ENCODE measurements at regions not wholly inside any gene's neighbourhood (a gene's known extent, or its start where the extent isn't known, plus 50 kb on each side); places are given as distances from the start of the nearest gene placed in this dataset.

DNA sequence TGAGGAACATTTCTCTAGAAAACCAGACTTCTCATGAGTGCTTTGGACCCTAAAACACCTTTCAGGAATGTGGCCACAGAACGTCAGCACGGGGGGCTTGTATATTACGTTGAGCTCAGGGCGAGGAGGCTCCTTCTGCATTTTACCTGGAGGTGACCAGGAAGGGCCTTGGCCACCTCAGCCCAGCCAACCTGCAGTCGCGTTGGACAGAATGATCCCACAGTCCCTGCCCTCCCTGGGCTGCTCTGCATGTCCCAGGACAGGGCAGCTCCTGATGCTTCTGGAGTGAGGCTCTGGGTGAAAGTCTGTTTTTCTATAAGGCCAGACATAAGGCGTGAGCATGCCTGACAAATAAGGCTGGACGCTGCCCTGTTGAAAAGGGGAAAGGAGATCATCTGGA is 121.9 kb downstream of the NDUFA10 start:
- TF ChIP-seq, protein P1, sequence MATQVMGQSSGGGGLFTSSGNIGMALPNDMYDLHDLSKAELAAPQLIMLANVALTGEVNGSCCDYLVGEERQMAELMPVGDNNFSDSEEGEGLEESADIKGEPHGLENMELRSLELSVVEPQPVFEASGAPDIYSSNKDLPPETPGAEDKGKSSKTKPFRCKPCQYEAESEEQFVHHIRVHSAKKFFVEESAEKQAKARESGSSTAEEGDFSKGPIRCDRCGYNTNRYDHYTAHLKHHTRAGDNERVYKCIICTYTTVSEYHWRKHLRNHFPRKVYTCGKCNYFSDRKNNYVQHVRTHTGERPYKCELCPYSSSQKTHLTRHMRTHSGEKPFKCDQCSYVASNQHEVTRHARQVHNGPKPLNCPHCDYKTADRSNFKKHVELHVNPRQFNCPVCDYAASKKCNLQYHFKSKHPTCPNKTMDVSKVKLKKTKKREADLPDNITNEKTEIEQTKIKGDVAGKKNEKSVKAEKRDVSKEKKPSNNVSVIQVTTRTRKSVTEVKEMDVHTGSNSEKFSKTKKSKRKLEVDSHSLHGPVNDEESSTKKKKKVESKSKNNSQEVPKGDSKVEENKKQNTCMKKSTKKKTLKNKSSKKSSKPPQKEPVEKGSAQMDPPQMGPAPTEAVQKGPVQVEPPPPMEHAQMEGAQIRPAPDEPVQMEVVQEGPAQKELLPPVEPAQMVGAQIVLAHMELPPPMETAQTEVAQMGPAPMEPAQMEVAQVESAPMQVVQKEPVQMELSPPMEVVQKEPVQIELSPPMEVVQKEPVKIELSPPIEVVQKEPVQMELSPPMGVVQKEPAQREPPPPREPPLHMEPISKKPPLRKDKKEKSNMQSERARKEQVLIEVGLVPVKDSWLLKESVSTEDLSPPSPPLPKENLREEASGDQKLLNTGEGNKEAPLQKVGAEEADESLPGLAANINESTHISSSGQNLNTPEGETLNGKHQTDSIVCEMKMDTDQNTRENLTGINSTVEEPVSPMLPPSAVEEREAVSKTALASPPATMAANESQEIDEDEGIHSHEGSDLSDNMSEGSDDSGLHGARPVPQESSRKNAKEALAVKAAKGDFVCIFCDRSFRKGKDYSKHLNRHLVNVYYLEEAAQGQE (IDR thresholded peaks at IDR 0.05; ENCODE audit: insufficient read depth in 1 of 2, low read depth in 2 of 2, low read length in 2 of 2): no peak
- TF ChIP-seq TAF1 (IDR thresholded peaks at IDR 0.05; ENCODE audit: borderline replicate concordance, insufficient read depth, low read length) (no peak), FOXP2 (optimal IDR thresholded peaks at IDR 0.05; ENCODE audit: borderline replicate concordance, extremely low read depth, extremely low read length, insufficient read depth) (no peak), POLR2AphosphoS5 (IDR thresholded peaks at IDR 0.05; ENCODE audit: low read depth, low read length) (no peak), SIN3A (IDR thresholded peaks at IDR 0.05; ENCODE audit: borderline replicate concordance, insufficient read depth, low read length) (no peak)

DNA sequence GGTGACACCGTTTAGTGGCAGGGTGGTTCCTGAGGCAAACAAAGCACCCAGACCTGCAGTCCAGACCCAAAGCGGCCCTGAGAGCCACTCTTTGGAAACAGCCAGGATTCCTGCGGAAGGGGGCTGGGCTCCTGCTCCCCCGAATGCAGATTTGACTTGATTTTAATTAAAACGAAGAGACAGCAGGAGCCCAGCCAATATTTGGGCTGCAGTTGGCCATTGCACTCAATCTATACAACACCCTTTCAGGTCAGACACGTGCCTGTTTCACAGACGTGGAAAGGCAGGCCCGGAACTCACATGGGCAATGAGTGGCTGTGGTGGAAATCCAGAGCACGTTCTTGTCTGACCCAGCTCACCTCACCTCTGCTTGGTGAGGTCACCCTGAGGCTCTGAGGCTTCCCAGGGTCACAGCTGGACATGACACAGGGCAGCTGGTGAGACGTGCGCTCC is 122.4 kb downstream of the NDUFA10 start:
- TF ChIP-seq SIN3A (IDR thresholded peaks at IDR 0.05; ENCODE audit: borderline replicate concordance, insufficient read depth, low read length): no peak

DNA sequence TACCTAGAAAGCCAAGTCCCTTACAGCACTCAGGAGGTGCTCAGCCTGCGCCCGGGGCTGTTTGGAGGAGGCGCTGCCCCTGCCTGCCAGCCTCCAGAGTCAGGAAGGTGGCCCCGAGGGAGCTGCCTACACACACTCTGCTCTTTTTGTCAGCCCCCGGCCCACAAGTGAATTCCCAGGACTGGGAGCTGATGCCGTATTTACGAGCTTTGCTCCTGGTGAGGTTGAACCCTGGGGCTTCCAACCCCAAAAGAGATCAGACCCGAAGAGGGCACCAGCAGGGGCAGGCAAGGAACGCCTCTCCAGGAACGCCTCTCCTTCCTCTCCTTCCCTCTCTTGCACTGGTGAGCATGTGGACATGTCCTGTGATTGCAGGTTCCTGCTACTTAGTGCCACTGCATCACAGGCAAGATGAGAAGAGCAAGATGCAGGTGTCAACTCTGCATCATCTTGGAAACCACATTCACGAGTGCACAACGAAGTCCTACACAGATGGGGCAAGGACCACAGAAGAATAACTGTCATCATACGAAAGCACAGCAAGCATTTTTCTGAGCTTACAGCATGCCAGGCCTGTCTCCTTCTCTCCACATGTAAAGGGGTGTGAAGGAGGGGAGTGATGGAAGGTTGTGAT is 126.7 kb downstream of the NDUFA10 start:
- TF ChIP-seq, protein P1 (IDR thresholded peaks at IDR 0.05; ENCODE audit: insufficient read depth in 1 of 2, low read depth in 2 of 2, low read length in 2 of 2): no peak
- TF ChIP-seq FOXP2 (optimal IDR thresholded peaks at IDR 0.05; ENCODE audit: borderline replicate concordance, extremely low read depth, extremely low read length, insufficient read depth) (no peak), TAF1 (IDR thresholded peaks at IDR 0.05; ENCODE audit: borderline replicate concordance, insufficient read depth, low read length) (no peak), SIN3A (IDR thresholded peaks at IDR 0.05; ENCODE audit: borderline replicate concordance, insufficient read depth, low read length) (no peak), POLR2AphosphoS5 (IDR thresholded peaks at IDR 0.05; ENCODE audit: low read depth, low read length) (no peak)

DNA sequence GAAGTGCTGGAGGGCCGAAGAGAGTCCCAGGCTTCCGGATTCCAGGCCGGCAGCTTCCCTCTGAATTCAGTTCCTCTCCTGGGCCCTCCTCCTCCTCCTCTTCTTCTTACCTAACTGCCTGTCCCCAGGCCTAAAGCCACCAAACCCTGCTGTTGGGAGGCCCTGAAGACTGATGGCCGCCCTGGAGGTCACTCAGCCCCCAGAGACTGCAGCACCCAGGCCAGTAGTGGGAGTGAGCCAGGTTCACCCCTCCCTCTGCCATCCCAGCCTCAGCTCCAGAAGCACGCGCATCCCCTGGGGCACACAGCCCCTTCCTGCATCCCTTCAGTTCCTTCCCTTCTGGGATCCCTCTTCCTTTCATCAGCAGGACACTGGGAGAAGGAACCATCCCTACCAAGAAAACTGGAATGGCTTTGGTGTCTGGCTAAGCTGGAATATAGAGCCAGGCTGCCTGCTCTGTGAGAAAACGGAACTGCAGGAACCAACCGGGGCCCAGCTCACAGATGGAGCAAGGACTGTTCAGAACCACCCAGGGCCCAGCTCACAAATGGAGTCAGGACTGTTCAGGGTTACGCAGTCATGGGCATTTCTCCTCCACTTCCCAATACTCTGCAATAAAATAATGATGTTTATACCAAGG is 127.4 kb downstream of the NDUFA10 start:
- no peak for TF ChIP-seq POLR2AphosphoS5 (IDR thresholded peaks at IDR 0.05; ENCODE audit: low read depth, low read length)
- TF ChIP-seq FOXP2 (optimal IDR thresholded peaks at IDR 0.05; ENCODE audit: borderline replicate concordance, extremely low read depth, extremely low read length, insufficient read depth): no peak
- TF ChIP-seq SIN3A (IDR thresholded peaks at IDR 0.05; ENCODE audit: borderline replicate concordance, insufficient read depth, low read length): no peak
- no peak for TF ChIP-seq TAF1 (IDR thresholded peaks at IDR 0.05; ENCODE audit: borderline replicate concordance, insufficient read depth, low read length)
- TF ChIP-seq, protein P1 (IDR thresholded peaks at IDR 0.05; ENCODE audit: insufficient read depth in 1 of 2, low read depth in 2 of 2, low read length in 2 of 2): no peak

DNA sequence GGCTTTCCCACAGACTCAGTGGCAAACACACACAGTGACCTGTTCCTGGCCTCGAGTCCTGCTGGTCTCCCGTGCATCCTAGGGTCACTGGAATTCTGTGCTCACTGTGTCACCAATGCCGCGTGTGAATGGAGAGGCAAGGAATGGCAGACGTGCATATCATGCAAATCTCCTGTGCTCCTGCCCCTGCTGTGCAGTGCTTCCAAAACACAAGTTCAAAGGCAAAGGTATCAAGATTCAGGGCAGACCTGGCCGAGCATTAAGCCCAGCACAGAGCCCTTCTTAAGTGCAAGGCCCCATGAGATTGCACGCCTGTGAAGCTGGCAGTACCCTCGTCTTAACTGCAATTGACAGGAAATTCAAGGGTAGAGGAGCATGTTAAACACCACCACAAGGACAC is 129.1 kb downstream of the NDUFA10 start:
- TF ChIP-seq TAF1 (IDR thresholded peaks at IDR 0.05; ENCODE audit: borderline replicate concordance, insufficient read depth, low read length): no peak
- TF ChIP-seq, protein P1 (IDR thresholded peaks at IDR 0.05; ENCODE audit: insufficient read depth in 1 of 2, low read depth in 2 of 2, low read length in 2 of 2): no peak
- TF ChIP-seq POLR2AphosphoS5 (IDR thresholded peaks at IDR 0.05; ENCODE audit: low read depth, low read length): no peak
- TF ChIP-seq FOXP2 (optimal IDR thresholded peaks at IDR 0.05; ENCODE audit: borderline replicate concordance, extremely low read depth, extremely low read length, insufficient read depth): no peak
- TF ChIP-seq SIN3A (IDR thresholded peaks at IDR 0.05; ENCODE audit: borderline replicate concordance, insufficient read depth, low read length): no peak
